ENCODE measurements at regions not wholly inside any gene's neighbourhood (a gene's known extent, or its start where the extent isn't known, plus 50 kb on each side); places are given as distances from the start of the nearest gene placed in this dataset.
A peak's percentile ranks its signal among the peaks of the same experiment; 100 is the strongest.

DNA sequence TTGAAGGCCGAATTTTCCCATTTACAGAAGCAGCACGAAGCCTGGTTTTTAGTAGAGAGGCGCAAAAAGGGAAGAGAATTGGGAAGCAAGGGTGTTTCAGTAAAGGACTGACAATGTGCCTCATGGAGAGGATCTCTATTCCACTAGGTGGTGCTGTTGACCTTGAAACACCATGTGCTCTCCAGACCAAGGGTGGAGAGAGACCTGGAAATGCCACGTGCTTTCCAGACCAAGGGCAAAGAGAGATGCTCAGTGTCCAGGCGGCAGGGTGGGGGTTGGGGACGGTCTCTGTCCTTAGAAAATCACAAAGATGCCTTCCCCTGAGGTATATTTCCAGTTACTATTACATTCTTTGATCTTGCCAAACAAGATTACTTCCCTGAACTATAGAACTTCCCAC lies 425.3 kb downstream of the CSNK1G3 start:
- peaks cover 5% of the 10 kb centered on the region; the same call in 1 of the 2 replicates for H3K9me3 ChIP-seq (ENCODE audit: control insufficient read depth, insufficient read depth, low read depth, low read length)
- TF ChIP-seq MZF1 (tag by site-specific recombination; IDR thresholded peaks at IDR 0.05; ENCODE audit: borderline replicate concordance) (no peak), TRIM28 (IDR thresholded peaks at IDR 0.05; ENCODE audit: borderline replicate concordance, low read length) (no peak), ZNF561 (tag by site-specific recombination; IDR thresholded peaks at IDR 0.05; ENCODE audit: borderline replicate concordance) (peak; percentile 42; the same call in 1 of the 2 replicates), ZNF600 (tag by site-specific recombination; IDR thresholded peaks at IDR 0.05) (peak; percentile 60; the same call in 1 of the 2 replicates), ZBTB48 (tag by site-specific recombination; IDR thresholded peaks at IDR 0.05) (peak; percentile 57; the same call in 1 of the 2 replicates), ZXDB (tag by site-specific recombination; IDR thresholded peaks at IDR 0.05) (0 out of 2 replicates have a peak, but pooled peaks have one; percentile 56), OSR2 (tag by site-specific recombination; IDR thresholded peaks at IDR 0.05) (no peak), ZNF274 (IDR thresholded peaks at IDR 0.05; ENCODE audit: low read length) (no peak), ZNF274 (tag by site-specific recombination; IDR thresholded peaks at IDR 0.05; ENCODE audit: borderline replicate concordance) (no peak), IKZF3 (tag by site-specific recombination; IDR thresholded peaks at IDR 0.05) (peak; percentile 57), ZNF335 (tag by site-specific recombination; conservative IDR thresholded peaks at IDR 0.05) (peak; percentile 48; the same call in 1 of the 2 replicates), ZNF654 (tag by site-specific recombination; IDR thresholded peaks at IDR 0.05; ENCODE audit: low read depth) (peak; percentile 96), ZNF121 (tag by site-specific recombination; IDR thresholded peaks at IDR 0.05) (no peak), ZNF366 (tag by site-specific recombination; conservative IDR thresholded peaks at IDR 0.05) (no peak), ZNF501 (tag by site-specific recombination; IDR thresholded peaks at IDR 0.05) (0 out of 2 replicates have a peak, but pooled peaks have one; percentile 30), ZNF311 (tag by site-specific recombination; IDR thresholded peaks at IDR 0.05; ENCODE audit: borderline replicate concordance) (no peak), ZSCAN30 (tag by site-specific recombination; IDR thresholded peaks at IDR 0.05) (0 out of 2 replicates have a peak, but pooled peaks have one; percentile 26), ZNF426 (tag by site-specific recombination; IDR thresholded peaks at IDR 0.05) (no peak), ZNF747 (tag by site-specific recombination; IDR thresholded peaks at IDR 0.05) (no peak), ZNF24 (tag by site-specific recombination; IDR thresholded peaks at IDR 0.05) (0 out of 2 replicates have a peak, but pooled peaks have one; percentile 21), ZNF610 (tag by site-specific recombination; IDR thresholded peaks at IDR 0.05; ENCODE audit: borderline replicate concordance) (peak; percentile 33; the same call in 1 of the 2 replicates), ZBTB1 (tag by site-specific recombination; IDR thresholded peaks at IDR 0.05) (no peak), CTCF (tag by site-specific recombination; IDR thresholded peaks at IDR 0.05) (peak; percentile 79), ZNF2 (tag by site-specific recombination; IDR thresholded peaks at IDR 0.05) (peak; percentile 90), ZNF560 (tag by site-specific recombination; IDR thresholded peaks at IDR 0.05; ENCODE audit: borderline replicate concordance) (no peak), SP7 (tag by site-specific recombination; IDR thresholded peaks at IDR 0.05) (peak; percentile 54; the same call in 1 of the 2 replicates), ZNF404 (tag by site-specific recombination; IDR thresholded peaks at IDR 0.05) (no peak), ZNF660 (tag by site-specific recombination; IDR thresholded peaks at IDR 0.05) (peak; percentile 35; the same call in 1 of the 2 replicates), SETDB1 (IDR thresholded peaks at IDR 0.05; ENCODE audit: insufficient read length, low read length) (peak; percentile 4), ZEB2 (tag by site-specific recombination; IDR thresholded peaks at IDR 0.05) (peak; percentile 53; the same call in 1 of the 2 replicates), ZBTB17 (tag by site-specific recombination; IDR thresholded peaks at IDR 0.05) (peak; percentile 36; the same call in 1 of the 2 replicates), ZNF785 (tag by site-specific recombination; IDR thresholded peaks at IDR 0.05) (no peak), ZNF132 (tag by site-specific recombination; IDR thresholded peaks at IDR 0.05; ENCODE audit: borderline replicate concordance) (no peak), ZNF221 (tag by site-specific recombination; IDR thresholded peaks at IDR 0.05; ENCODE audit: borderline replicate concordance) (no peak)
- TF ChIP-seq, protein P1, sequence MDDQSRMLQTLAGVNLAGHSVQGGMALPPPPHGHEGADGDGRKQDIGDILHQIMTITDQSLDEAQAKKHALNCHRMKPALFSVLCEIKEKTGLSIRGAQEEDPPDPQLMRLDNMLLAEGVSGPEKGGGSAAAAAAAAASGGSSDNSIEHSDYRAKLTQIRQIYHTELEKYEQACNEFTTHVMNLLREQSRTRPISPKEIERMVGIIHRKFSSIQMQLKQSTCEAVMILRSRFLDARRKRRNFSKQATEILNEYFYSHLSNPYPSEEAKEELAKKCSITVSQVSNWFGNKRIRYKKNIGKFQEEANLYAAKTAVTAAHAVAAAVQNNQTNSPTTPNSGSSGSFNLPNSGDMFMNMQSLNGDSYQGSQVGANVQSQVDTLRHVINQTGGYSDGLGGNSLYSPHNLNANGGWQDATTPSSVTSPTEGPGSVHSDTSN (CRISPR knock-in tag; IDR thresholded peaks at IDR 0.05), result no peak
- TF ChIP-seq, protein P2, sequence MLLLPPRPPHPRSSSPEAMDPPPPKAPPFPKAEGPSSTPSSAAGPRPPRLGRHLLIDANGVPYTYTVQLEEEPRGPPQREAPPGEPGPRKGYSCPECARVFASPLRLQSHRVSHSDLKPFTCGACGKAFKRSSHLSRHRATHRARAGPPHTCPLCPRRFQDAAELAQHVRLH (tag by site-specific recombination; IDR thresholded peaks at IDR 0.05), result 0 out of 2 replicates have a peak, but pooled peaks have one; percentile 38
- TF ChIP-seq, protein P3, sequence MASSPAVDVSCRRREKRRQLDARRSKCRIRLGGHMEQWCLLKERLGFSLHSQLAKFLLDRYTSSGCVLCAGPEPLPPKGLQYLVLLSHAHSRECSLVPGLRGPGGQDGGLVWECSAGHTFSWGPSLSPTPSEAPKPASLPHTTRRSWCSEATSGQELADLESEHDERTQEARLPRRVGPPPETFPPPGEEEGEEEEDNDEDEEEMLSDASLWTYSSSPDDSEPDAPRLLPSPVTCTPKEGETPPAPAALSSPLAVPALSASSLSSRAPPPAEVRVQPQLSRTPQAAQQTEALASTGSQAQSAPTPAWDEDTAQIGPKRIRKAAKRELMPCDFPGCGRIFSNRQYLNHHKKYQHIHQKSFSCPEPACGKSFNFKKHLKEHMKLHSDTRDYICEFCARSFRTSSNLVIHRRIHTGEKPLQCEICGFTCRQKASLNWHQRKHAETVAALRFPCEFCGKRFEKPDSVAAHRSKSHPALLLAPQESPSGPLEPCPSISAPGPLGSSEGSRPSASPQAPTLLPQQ (tag by site-specific recombination; IDR thresholded peaks at IDR 0.05), result peak; percentile 63
- POLR2A ChIA-PET, result no interaction called here

More for the DNA sequence above, 425.3 kb downstream of the CSNK1G3 start:
- Histone ChIP-seq H3K27ac (ENCODE audit: extremely low read depth, low read depth, low read length) (no peak overlapping the region), H3K4me3 (ENCODE audit: low read depth, low read length) (no peak overlapping the region), H3K4me1 (ENCODE audit: control insufficient read depth, insufficient read depth, low read length) (no peaks in the 10 kb centered on the region), H3K36me3 (ENCODE audit: control insufficient read depth in 2 of 2, insufficient read depth in 1 of 2, low read length in 2 of 2) (no peaks in the 10 kb centered on the region)
- CTCF ChIA-PET, result interaction anchor here (0.7 to 0.8 kb wide), 2 partner anchors 54 to 181 kb away, joined by 3 to 4 read pairs; no protein-coding TSS in a partner anchor

Data from HEK293 (cell line).